HEK293 (cell line): ENCODE measurements at regions not wholly inside any gene's neighbourhood (a gene's known extent, or its start where the extent isn't known, plus 50 kb on each side); places are given as distances from the start of the nearest gene placed in this dataset.

ENCODE experiments used
- CTCF ChIA-PET: fragments of 350-600 bp; formaldehyde crosslinking; extraction: SDS; loops from one replicate; lab custom pipeline; 2021; ENCODE audit warnings: antibody characterized with exemption; lab: Yijun Ruan, JAX
- POLR2A ChIA-PET: fragments of 300-600 bp; formaldehyde crosslinking; extraction: SDS; loops from one replicate; lab custom pipeline; 2020; ENCODE audit warnings: antibody characterized with exemption, inconsistent platforms; lab: Yijun Ruan, JAX
- H3K27ac ChIP-seq: fragments of 200-500 bp; sonication (Bioruptor generic); 2 replicates; pipeline ENCODE4 v1.5.1; 2014; ENCODE audit warnings: low read depth, low read length, control low read depth, inconsistent platforms; ENCODE audit errors: extremely low read depth
- H3K36me3 ChIP-seq, 2 experiments: fragments of 200-500 bp in 1 of 2; sonication (Bioruptor generic) in 1 of 2; 1 replicate in 1 of 2; 2 replicates in 1 of 2; pipeline ENCODE4 v1.5.1; 2014 to 2017; ENCODE audit warnings: inconsistent platforms in 2 of 2, low read length in 2 of 2; ENCODE audit not compliant: control insufficient read depth in 2 of 2, insufficient read depth in 1 of 2
- H3K4me1 ChIP-seq: fragments of 200-500 bp; sonication (Bioruptor generic); 2 replicates; pipeline ENCODE4 v1.5.1; 2014; ENCODE audit warnings: mild to moderate bottlenecking, low read length, inconsistent platforms; ENCODE audit not compliant: control insufficient read depth, insufficient read depth
- H3K4me3 ChIP-seq: 2 replicates; pipeline ENCODE4 v1.5.1; 2011; ENCODE audit warnings: low read depth, mild to moderate bottlenecking, control low read depth, low read length, moderate library complexity
- H3K9me3 ChIP-seq: fragments of 200-500 bp; sonication (Bioruptor generic); 2 replicates; pipeline ENCODE4 v1.5.1; 2014; ENCODE audit warnings: low read depth, low read length, inconsistent platforms; ENCODE audit not compliant: control insufficient read depth, insufficient read depth
- EGR2 ChIP-seq: fragments of 450-650 bp; formaldehyde crosslinking; IDR thresholded peaks from 2 replicates; pipeline ENCODE4 v1.5.1; 2016; ENCODE audit warnings: low read depth, missing biosample characterization, missing genetic modification characterization
- HOXD13 ChIP-seq: sonication (generic); formaldehyde crosslinking; IDR thresholded peaks from 2 replicates; pipeline ENCODE4 v1.8.0; 2022; ENCODE audit warnings: missing genetic modification reagents, borderline replicate concordance
- KLF1 ChIP-seq: fragments of 450-650 bp; formaldehyde crosslinking; IDR thresholded peaks from 2 replicates; pipeline ENCODE4 v1.5.1; 2016; ENCODE audit warnings: missing biosample characterization, missing genetic modification characterization
- KLF10 ChIP-seq: fragments of 450-650 bp; IDR thresholded peaks from 2 replicates; pipeline ENCODE4 v1.5.1; 2018; ENCODE audit warnings: missing biosample characterization, mild to moderate bottlenecking, missing genetic modification characterization
- MEIS1 ChIP-seq: sonication (generic); formaldehyde crosslinking; IDR thresholded peaks from 2 replicates; pipeline ENCODE4 v1.8.1; 2022; ENCODE audit warnings: missing genetic modification reagents, mild to moderate bottlenecking, borderline replicate concordance
- ZBTB20 ChIP-seq: fragments of 450-650 bp; formaldehyde crosslinking; IDR thresholded peaks from 2 replicates; pipeline ENCODE4 v1.5.1; 2016; ENCODE audit warnings: missing biosample characterization, missing genetic modification characterization
- ZNF121 ChIP-seq: fragments of 450-650 bp; formaldehyde crosslinking; IDR thresholded peaks from 2 replicates; pipeline ENCODE4 v1.5.1; 2016; ENCODE audit warnings: missing biosample characterization, missing genetic modification characterization
- ZNF174 ChIP-seq: fragments of 450-650 bp; formaldehyde crosslinking; IDR thresholded peaks from 2 replicates; pipeline ENCODE4 v1.5.0; 2017; ENCODE audit warnings: missing biosample characterization, mild to moderate bottlenecking, missing genetic modification characterization
- ZNF274 ChIP-seq, 2 experiments: fragments of 200-500 bp in 1 of 2; fragments of 450-650 bp in 1 of 2; sonication (Bioruptor generic) in 1 of 2; formaldehyde crosslinking in 1 of 2; IDR thresholded peaks; 2 replicates each; pipeline versions ENCODE4 v1.5.1 to v1.6.1; 2014 to 2016; ENCODE audit warnings: borderline replicate concordance in 1 of 2, inconsistent platforms in 1 of 2, low read length in 1 of 2, missing biosample characterization in 1 of 2, missing genetic modification characterization in 1 of 2
- ZNF549 ChIP-seq: fragments of 450-650 bp; IDR thresholded peaks from 2 replicates; pipeline ENCODE4 v1.5.1; 2018; ENCODE audit warnings: missing biosample characterization, missing genetic modification characterization, mild to moderate bottlenecking, inconsistent platforms, moderate library complexity
- ZNF629 ChIP-seq: fragments of 450-650 bp; formaldehyde crosslinking; IDR thresholded peaks from 2 replicates; pipeline ENCODE4 v1.5.1; 2017; ENCODE audit warnings: missing biosample characterization, missing genetic modification characterization
- ZSCAN16 ChIP-seq: fragments of 450-650 bp; formaldehyde crosslinking; IDR thresholded peaks from 2 replicates; pipeline ENCODE4 v1.5.1; 2016; ENCODE audit warnings: missing biosample characterization, missing genetic modification characterization
- ZXDB ChIP-seq: fragments of 450-650 bp; formaldehyde crosslinking; IDR thresholded peaks from 2 replicates; pipeline ENCODE4 v1.5.1; 2016; ENCODE audit warnings: missing biosample characterization, missing genetic modification characterization
- TF ChIP-seq, protein P1 (sequence below): fragments of 450-650 bp; formaldehyde crosslinking; IDR thresholded peaks from 2 replicates; pipeline ENCODE4 v1.5.1; 2016; ENCODE audit warnings: missing biosample characterization, missing genetic modification characterization
- TF ChIP-seq, protein P2 (sequence below): fragments of 450-650 bp; formaldehyde crosslinking; IDR thresholded peaks from 2 replicates; pipeline ENCODE4 v1.5.1; 2016; ENCODE audit warnings: missing biosample characterization, missing genetic modification characterization
- TF ChIP-seq, protein P3 (sequence below): fragments of 450-650 bp; formaldehyde crosslinking; IDR thresholded peaks from 2 replicates; pipeline ENCODE4 v1.5.1; 2016; ENCODE audit warnings: missing biosample characterization, missing genetic modification characterization
- TF ChIP-seq, protein P4 (sequence below): fragments of 450-650 bp; formaldehyde crosslinking; IDR thresholded peaks from 2 replicates; pipeline ENCODE4 v1.5.1; 2016; ENCODE audit warnings: missing biosample characterization, missing genetic modification characterization
- TF ChIP-seq, protein P5 (sequence below): fragments of 450-650 bp; formaldehyde crosslinking; IDR thresholded peaks from 2 replicates; pipeline ENCODE4 v1.5.1; 2016; ENCODE audit warnings: missing biosample characterization, missing genetic modification characterization, borderline replicate concordance
- TF ChIP-seq, protein P6 (sequence below): fragments of 450-650 bp; formaldehyde crosslinking; IDR thresholded peaks from 2 replicates; pipeline ENCODE4 v1.5.1; 2016; ENCODE audit warnings: missing biosample characterization, missing genetic modification characterization
- TF ChIP-seq, protein P7 (sequence below): fragments of 450-650 bp; formaldehyde crosslinking; IDR thresholded peaks from 2 replicates; pipeline ENCODE4 v1.5.1; 2016; ENCODE audit warnings: missing biosample characterization, missing genetic modification characterization

DNA sequence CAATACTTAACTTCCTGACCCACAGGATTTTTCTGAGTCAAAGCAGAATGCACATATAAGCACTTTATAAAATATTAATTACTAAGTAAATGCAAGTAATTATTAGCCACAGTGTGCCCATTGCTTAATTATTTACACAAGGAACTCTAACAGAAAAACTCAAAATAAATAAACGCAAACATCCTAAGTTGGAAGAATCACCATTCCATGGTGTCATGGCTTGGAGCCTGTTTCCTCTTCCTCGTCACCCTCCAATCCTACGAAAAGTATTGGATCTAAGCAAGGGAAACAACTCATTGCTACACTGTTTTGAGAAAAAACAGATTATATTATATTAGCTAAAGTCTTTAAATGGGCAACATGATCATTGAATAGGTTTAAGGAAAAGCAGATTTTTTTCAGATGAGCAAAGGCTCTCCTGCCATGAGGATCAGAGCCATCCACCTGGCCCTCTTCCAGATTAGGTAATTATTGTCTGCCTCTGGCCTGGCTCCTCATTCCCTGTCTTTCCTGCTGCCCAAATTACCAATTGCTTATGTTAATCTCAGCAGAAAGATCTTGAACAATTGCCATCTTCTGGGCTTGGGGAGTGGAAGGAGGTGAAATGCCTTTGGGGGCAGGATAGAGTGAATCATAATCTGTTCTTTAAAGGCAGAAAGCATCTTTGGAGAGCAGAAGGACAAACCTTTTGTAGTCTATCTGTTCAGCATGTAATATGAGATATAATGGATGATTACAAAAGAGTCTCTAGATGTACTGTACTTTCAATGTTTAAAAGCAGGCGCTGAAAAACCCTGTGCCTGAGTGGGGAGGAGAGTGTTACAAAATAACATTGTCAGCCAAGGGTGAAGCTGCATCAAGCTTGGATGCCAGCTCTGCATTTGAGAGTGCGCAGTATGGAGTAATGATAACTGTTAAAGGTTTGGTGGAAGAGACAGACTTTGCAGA is 121.2 kb downstream of the DUSP10 start:
- no peaks in the 10 kb centered on the region for H3K36me3 ChIP-seq
- no peak overlapping the region for H3K27ac ChIP-seq
- no peaks in the 10 kb centered on the region for H3K4me1 ChIP-seq
- H3K4me3 ChIP-seq, result no peak overlapping the region
- ChIA-PET CTCF (interaction anchor here (0.8 to 1.5 kb wide), 2 partner anchors 73 to 358 kb away, joined by 3 to 4 read pairs; no protein-coding TSS in a partner anchor), POLR2A (no interaction called here)
- TF ChIP-seq ZBTB20 (tag by site-specific recombination), result no peak
- TF ChIP-seq ZNF174 (tag by site-specific recombination), result no peak
- TF ChIP-seq, protein P1, sequence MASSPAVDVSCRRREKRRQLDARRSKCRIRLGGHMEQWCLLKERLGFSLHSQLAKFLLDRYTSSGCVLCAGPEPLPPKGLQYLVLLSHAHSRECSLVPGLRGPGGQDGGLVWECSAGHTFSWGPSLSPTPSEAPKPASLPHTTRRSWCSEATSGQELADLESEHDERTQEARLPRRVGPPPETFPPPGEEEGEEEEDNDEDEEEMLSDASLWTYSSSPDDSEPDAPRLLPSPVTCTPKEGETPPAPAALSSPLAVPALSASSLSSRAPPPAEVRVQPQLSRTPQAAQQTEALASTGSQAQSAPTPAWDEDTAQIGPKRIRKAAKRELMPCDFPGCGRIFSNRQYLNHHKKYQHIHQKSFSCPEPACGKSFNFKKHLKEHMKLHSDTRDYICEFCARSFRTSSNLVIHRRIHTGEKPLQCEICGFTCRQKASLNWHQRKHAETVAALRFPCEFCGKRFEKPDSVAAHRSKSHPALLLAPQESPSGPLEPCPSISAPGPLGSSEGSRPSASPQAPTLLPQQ (tag by site-specific recombination), result 0 out of 2 replicates have a peak, but pooled peaks have one; percentile 18
- no peaks in the 10 kb centered on the region for H3K9me3 ChIP-seq

DNA sequence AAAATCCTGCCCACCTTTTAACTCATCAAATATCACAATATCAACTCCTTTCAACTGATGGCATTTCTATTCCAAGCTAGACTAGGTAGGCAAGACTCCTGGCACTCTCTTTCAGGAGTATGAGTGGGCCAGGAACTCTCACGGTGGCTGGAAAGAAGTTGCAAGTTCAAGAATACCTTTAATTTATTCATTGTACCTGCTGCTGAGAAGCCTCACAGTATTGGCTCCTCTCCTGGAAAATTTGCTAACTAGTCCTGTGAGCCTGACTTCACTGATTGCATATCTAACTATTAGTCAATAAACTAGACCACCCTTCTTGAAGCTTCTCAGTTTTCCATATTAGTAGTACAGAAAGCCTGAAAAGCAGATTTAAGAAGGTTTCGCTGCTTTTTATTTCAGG is 120.2 kb downstream of the DUSP10 start:
- ChIA-PET POLR2A (no interaction called here), CTCF (interaction anchor here (0.6 to 0.8 kb wide), 2 partner anchors 71 to 74 kb away, joined by 3 read pairs; no protein-coding TSS in a partner anchor)
- H3K4me1 ChIP-seq, result no peaks in the 10 kb centered on the region
- no peak overlapping the region for H3K27ac ChIP-seq
- H3K9me3 ChIP-seq, result no peaks in the 10 kb centered on the region
- no peak overlapping the region for H3K4me3 ChIP-seq
- H3K36me3 ChIP-seq, result no peaks in the 10 kb centered on the region
- TF ChIP-seq, protein P2, sequence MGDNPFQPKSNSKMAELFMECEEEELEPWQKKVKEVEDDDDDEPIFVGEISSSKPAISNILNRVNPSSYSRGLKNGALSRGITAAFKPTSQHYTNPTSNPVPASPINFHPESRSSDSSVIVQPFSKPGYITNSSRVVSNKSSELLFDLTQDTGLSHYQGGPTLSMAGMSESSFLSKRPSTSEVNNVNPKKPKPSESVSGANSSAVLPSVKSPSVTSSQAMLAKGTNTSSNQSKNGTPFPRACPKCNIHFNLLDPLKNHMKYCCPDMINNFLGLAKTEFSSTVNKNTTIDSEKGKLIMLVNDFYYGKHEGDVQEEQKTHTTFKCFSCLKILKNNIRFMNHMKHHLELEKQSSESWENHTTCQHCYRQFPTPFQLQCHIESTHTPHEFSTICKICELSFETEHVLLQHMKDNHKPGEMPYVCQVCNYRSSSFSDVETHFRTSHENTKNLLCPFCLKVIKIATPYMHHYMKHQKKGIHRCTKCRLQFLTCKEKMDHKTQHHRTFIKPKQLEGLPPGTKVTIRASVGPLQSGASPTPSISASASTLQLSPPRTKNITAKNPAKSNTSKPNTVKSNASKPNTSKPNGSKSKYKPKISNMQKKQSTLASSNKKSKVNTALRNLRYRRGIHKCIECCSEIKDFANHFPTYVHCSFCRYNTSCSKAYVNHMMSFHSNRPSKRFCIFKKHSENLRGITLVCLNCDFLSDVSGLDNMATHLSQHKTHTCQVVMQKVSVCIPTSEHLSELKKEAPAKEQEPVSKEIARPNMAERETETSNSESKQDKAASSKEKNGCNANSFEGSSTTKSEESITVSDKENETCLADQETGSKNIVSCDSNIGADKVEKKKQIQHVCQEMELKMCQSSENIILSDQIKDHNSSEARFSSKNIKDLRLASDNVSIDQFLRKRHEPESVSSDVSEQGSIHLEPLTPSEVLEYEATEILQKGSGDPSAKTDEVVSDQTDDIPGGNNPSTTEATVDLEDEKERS, result no peak
- TF ChIP-seq EGR2 (no peak), MEIS1 (CRISPR knock-in tag) (no peak), ZNF629 (no peak), ZNF549 (no peak), HOXD13 (CRISPR knock-in tag) (no peak), ZNF274 (IDR thresholded peaks at IDR 0.05; ENCODE audit: low read length) (no peak), ZNF274 (tag by site-specific recombination; IDR thresholded peaks at IDR 0.05; ENCODE audit: borderline replicate concordance) (no peak), ZSCAN16 (tag by site-specific recombination) (no peak), KLF10 (no peak), KLF1 (tag by site-specific recombination) (no peak), ZNF121 (no peak), ZXDB (tag by site-specific recombination) (no peak)
- TF ChIP-seq, protein P3, sequence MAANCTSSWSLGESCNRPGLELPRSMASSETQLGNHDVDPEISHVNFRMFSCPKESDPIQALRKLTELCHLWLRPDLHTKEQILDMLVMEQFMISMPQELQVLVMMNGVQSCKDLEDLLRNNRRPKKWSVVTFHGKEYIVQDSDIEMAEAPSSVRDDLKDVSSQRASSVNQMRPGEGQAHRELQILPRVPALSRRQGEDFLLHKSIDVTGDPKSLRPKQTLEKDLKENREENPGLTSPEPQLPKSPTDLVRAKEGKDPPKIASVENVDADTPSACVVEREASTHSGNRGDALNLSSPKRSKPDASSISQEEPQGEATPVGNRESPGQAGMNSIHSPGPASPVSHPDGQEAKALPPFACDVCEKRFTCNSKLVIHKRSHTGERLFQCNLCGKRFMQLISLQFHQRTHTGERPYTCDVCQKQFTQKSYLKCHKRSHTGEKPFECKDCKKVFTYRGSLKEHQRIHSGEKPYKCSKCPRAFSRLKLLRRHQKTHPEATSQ (tag by site-specific recombination), result no peak
- TF ChIP-seq, protein P4, sequence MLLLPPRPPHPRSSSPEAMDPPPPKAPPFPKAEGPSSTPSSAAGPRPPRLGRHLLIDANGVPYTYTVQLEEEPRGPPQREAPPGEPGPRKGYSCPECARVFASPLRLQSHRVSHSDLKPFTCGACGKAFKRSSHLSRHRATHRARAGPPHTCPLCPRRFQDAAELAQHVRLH (tag by site-specific recombination), result no peak
- TF ChIP-seq, protein P5, sequence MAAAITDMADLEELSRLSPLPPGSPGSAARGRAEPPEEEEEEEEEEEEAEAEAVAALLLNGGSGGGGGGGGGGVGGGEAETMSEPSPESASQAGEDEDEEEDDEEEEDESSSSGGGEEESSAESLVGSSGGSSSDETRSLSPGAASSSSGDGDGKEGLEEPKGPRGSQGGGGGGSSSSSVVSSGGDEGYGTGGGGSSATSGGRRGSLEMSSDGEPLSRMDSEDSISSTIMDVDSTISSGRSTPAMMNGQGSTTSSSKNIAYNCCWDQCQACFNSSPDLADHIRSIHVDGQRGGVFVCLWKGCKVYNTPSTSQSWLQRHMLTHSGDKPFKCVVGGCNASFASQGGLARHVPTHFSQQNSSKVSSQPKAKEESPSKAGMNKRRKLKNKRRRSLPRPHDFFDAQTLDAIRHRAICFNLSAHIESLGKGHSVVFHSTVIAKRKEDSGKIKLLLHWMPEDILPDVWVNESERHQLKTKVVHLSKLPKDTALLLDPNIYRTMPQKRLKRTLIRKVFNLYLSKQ, result no peak
- TF ChIP-seq, protein P6, sequence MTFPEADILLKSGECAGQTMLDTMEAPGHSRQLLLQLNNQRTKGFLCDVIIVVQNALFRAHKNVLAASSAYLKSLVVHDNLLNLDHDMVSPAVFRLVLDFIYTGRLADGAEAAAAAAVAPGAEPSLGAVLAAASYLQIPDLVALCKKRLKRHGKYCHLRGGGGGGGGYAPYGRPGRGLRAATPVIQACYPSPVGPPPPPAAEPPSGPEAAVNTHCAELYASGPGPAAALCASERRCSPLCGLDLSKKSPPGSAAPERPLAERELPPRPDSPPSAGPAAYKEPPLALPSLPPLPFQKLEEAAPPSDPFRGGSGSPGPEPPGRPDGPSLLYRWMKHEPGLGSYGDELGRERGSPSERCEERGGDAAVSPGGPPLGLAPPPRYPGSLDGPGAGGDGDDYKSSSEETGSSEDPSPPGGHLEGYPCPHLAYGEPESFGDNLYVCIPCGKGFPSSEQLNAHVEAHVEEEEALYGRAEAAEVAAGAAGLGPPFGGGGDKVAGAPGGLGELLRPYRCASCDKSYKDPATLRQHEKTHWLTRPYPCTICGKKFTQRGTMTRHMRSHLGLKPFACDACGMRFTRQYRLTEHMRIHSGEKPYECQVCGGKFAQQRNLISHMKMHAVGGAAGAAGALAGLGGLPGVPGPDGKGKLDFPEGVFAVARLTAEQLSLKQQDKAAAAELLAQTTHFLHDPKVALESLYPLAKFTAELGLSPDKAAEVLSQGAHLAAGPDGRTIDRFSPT (tag by site-specific recombination), result no peak
- TF ChIP-seq, protein P7, sequence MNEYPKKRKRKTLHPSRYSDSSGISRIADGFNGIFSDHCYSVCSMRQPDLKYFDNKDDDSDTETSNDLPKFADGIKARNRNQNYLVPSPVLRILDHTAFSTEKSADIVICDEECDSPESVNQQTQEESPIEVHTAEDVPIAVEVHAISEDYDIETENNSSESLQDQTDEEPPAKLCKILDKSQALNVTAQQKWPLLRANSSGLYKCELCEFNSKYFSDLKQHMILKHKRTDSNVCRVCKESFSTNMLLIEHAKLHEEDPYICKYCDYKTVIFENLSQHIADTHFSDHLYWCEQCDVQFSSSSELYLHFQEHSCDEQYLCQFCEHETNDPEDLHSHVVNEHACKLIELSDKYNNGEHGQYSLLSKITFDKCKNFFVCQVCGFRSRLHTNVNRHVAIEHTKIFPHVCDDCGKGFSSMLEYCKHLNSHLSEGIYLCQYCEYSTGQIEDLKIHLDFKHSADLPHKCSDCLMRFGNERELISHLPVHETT (tag by site-specific recombination), result no peak
